SH-SY5Y (cell line): ENCODE measurements at regions not wholly inside any gene's neighbourhood (a gene's known extent, or its start where the extent isn't known, plus 50 kb on each side); places are given as distances from the start of the nearest gene placed in this dataset.

Experiments used
- GATA2 ChIP-seq: IDR thresholded peaks from 2 replicates; pipeline ENCODE4 v1.6.1; 2011; ENCODE audit warnings: mild to moderate bottlenecking, low read depth, low read length
- GATA3 ChIP-seq: IDR thresholded peaks from 2 replicates; pipeline ENCODE4 v1.6.1; 2011; ENCODE audit warnings: low read depth, mild to moderate bottlenecking, low read length, moderate library complexity

DNA sequence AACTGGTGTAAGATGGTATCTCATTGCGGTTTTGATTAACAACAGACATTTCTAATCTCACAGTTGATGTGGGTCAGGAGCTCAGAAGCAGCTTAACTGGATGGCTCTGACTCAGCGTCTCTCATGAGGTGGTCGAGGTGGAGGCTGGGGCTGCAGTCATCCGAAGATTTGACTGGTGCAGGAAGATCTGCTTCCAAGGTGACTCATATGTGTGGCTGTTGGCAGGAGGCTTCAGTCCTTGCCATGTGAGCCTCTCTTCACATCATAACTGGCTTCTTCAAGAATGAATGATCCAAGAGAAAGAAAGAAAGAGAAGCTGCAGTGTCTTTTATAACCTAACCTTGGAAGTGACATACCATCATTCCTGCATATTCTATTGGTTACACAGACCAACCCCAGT lies 376.1 kb downstream of the SEC14L1 start:
- TF ChIP-seq GATA2 (peak; percentile 16; the same call in 1 of the 2 replicates), GATA3 (no peak)
